HepG2 (cell line): ENCODE measurements at regions not wholly inside any gene's neighbourhood (a gene's known extent, or its start where the extent isn't known, plus 50 kb on each side); places are given as distances from the start of the nearest gene placed in this dataset.

Source experiments
- ATAC-seq: fragments of 200-7000 bp; cut with Tn5 transposase; 3 replicates; pipeline ENCODE4 v1.9.1; 2020; ENCODE audit warnings: mild to moderate bottlenecking, moderate library complexity
- BruUV-seq: library from RNA; stranded (reverse); fragments of 400-500 nt; replicated peaks from 2 replicates; lab custom pipeline; 2021; lab: Mats Ljungman, UMichigan
- CTCF ChIA-PET: fragments of 300-600 bp; formaldehyde crosslinking; extraction: SDS; loops from one replicate; lab custom pipeline; 2021; ENCODE audit warnings: low total read pairs, inconsistent platforms, low intra/inter-chr PET ratio; lab: Yijun Ruan, JAX
- POLR2A ChIA-PET: fragments of 350-600 bp; sonication (Branson Sonifier 250); formaldehyde crosslinking; loops from one replicate; lab custom pipeline; 2020; ENCODE audit warnings: antibody characterized with exemption, inconsistent platforms; lab: Yijun Ruan, JAX
- DNase-seq: peaks from one replicate; pipeline ENCODE4 v3.0.0-alpha.2; 2015; ENCODE audit warnings: low spot score
- FAIRE-seq: peaks from 3 replicates; lab custom pipeline; 2011; peaks lifted over from hg19 to GRCh38; lab: Jason Lieb, UNC
- H2AFZ ChIP-seq: one replicate; pipeline ENCODE4 v1.6.1; 2011; ENCODE audit warnings: low read length, inconsistent platforms
- H3K27ac ChIP-seq: fragments of 300-600 bp; 3 replicates; pipeline ENCODE4 v1.8.0; 2011; ENCODE audit warnings: mixed run types, mild to moderate bottlenecking, mixed read lengths, low read length, inconsistent platforms; ENCODE audit not compliant: insufficient read depth; ENCODE audit errors: extremely low read length
- H3K27me3 ChIP-seq, 2 experiments: fragments of 200-600 bp in 1 of 2; 2 replicates in 1 of 2; 3 replicates in 1 of 2; pipeline versions ENCODE4 v1.6.0 to v1.8.0; 2011; ENCODE audit warnings: low read length in 2 of 2, mild to moderate bottlenecking in 2 of 2, moderate library complexity in 2 of 2, inconsistent platforms in 1 of 2; ENCODE audit not compliant: insufficient read depth in 2 of 2, control insufficient read depth in 1 of 2
- H3K36me3 ChIP-seq, 2 experiments: fragments of 200-600 bp in 1 of 2; replicated peaks in 1 of 2; 2 replicates in 1 of 2; 3 replicates in 1 of 2; pipeline versions ENCODE4 v1.5.1 to v1.8.0; 2011; ENCODE audit warnings: low read length in 2 of 2, inconsistent platforms in 1 of 2; ENCODE audit not compliant: insufficient read depth in 2 of 2, control insufficient read depth in 1 of 2
- H3K4me1 ChIP-seq: 2 replicates; pipeline ENCODE4 v1.5.1; 2012; ENCODE audit warnings: low read length, inconsistent platforms; ENCODE audit not compliant: insufficient read depth
- H3K4me2 ChIP-seq: 2 replicates; pipeline ENCODE4 v1.6.0; 2011; ENCODE audit warnings: low read depth, low read length, inconsistent platforms
- H3K4me3 ChIP-seq, 3 experiments: fragments of 200-600 bp in 1 of 3; sonication (generic), shearing (Covaris generic) in 1 of 3; replicated peaks in 1 of 3; 2 replicates each; pipeline ENCODE4 v1.5.1; 2011 to 2016; ENCODE audit warnings: low read length in 3 of 3, inconsistent platforms in 2 of 3, low read depth in 2 of 3, mild to moderate bottlenecking in 2 of 3, control low read depth in 1 of 3, mixed read lengths in 1 of 3; ENCODE audit not compliant: insufficient read depth in 1 of 3
- H3K79me2 ChIP-seq: one replicate; pipeline ENCODE4 v1.6.1; 2011; ENCODE audit warnings: low read length, inconsistent platforms; ENCODE audit not compliant: insufficient read depth
- H3K9ac ChIP-seq: 2 replicates; pipeline ENCODE4 v1.6.0; 2011; ENCODE audit warnings: mild to moderate bottlenecking, low read depth, low read length, inconsistent platforms; ENCODE audit not compliant: insufficient read depth
- H3K9me3 ChIP-seq: 2 replicates; pipeline ENCODE4 v1.5.1; 2012; ENCODE audit warnings: mild to moderate bottlenecking, low read length
- H4K20me1 ChIP-seq: 2 replicates; pipeline ENCODE4 v1.6.0; 2011; ENCODE audit warnings: inconsistent platforms, mild to moderate bottlenecking, low read length, moderate library complexity; ENCODE audit not compliant: insufficient read depth
- GABPA ChIP-seq, 2 experiments: IDR thresholded peaks; 2 replicates each; pipeline ENCODE4 v1.6.1; 2011 to 2016; ENCODE audit warnings: low read depth in 2 of 2, low read length in 1 of 2, missing biosample characterization in 1 of 2, missing genetic modification characterization in 1 of 2
- SALL1 ChIP-seq: sonication (generic); formaldehyde crosslinking; IDR thresholded peaks from 2 replicates; pipeline ENCODE4 v1.8.0; 2022; ENCODE audit warnings: mild to moderate bottlenecking, missing genetic modification reagents
- TBL1XR1 ChIP-seq: fragments of 150-350 bp; IDR thresholded peaks from 2 replicates; pipeline ENCODE4 v1.6.1; 2014; ENCODE audit warnings: borderline replicate concordance, low read length; ENCODE audit not compliant: partially characterized antibody
- ZFP1 ChIP-seq: IDR thresholded peaks from 2 replicates; pipeline ENCODE4 v1.6.1; 2016
- ZNF431 ChIP-seq: sonication (generic); formaldehyde crosslinking; IDR thresholded peaks from 2 replicates; pipeline ENCODE4 v1.9.0; 2022; ENCODE audit warnings: missing genetic modification reagents, low read depth, mild to moderate bottlenecking, borderline replicate concordance
- ZNF766 ChIP-seq: sonication (generic); formaldehyde crosslinking; IDR thresholded peaks from 2 replicates; pipeline ENCODE4 v1.5.0; 2020; ENCODE audit warnings: missing genetic modification reagents, borderline replicate concordance
- WGBS: methylation state at CpG from one replicate; pipeline ENCODE4 v1.1.6; 2017; ENCODE audit warnings: low lambda C conversion rate; 5-methylcytosine and 5-hydroxymethylcytosine counted together
- in situ Hi-C: cut with HindIII; loops from 2 replicates; pipeline ENCODE4 v1.10.0; 2017; ENCODE audit warnings: low pct_unique_long_range_greater_than_20kb; ENCODE audit not compliant: extremely low pct_ligation_motif_present
- intact Hi-C: fragments of 100-400 bp; cut with micrococcal nuclease; formaldehyde crosslinking; loops from one replicate; pipeline ENCODE4 v1.10.0; 2022; ENCODE audit not compliant: unreplicated experiment
- TF ChIP-seq, protein P1 (sequence below): sonication (generic); formaldehyde crosslinking; conservative IDR thresholded peaks from 2 replicates; pipeline ENCODE4 v1.8.1; 2023; ENCODE audit warnings: missing genetic modification reagents

DNA sequence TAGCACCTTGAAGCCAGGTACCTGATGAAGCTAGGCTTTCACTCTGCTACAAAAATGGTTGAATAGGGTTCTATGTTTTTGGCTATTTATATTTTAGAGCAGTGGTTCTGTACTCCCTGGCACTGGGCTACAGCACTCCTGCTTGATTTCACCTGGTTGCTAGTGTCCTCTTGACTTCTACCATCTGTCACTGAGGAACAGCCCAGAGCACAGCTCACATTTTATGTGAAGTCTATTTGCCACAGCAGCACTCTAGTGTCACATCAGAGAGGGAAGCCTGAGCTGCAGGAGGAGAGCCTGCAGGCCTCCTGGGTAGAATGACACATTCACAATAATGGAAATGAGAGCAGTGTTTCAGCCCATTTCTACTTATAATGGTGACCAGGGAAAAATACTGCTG, 184.2 kb downstream of the ZNF486 start:
- H2AFZ ChIP-seq, result no peak overlapping the region
- H3K4me2 ChIP-seq, result no peak overlapping the region
- DNase-seq (no peak), ATAC-seq (no peak), FAIRE-seq (no peak)
- no peak overlapping the region for H3K27ac ChIP-seq
- H4K20me1 ChIP-seq, result no peaks in the 10 kb centered on the region
- no peaks in the 10 kb centered on the region for H3K4me1 ChIP-seq
- TF ChIP-seq ZFP1 (CRISPR knock-in tag), result no peak
- no peak for TF ChIP-seq GABPA (IDR thresholded peaks at IDR 0.05; ENCODE audit: low read depth, low read length)
- TF ChIP-seq GABPA (CRISPR knock-in tag; IDR thresholded peaks at IDR 0.05; ENCODE audit: low read depth), result no peak
- no peak for TF ChIP-seq TBL1XR1
- no peak for TF ChIP-seq SALL1 (CRISPR knock-in tag)
- TF ChIP-seq, protein P1, sequence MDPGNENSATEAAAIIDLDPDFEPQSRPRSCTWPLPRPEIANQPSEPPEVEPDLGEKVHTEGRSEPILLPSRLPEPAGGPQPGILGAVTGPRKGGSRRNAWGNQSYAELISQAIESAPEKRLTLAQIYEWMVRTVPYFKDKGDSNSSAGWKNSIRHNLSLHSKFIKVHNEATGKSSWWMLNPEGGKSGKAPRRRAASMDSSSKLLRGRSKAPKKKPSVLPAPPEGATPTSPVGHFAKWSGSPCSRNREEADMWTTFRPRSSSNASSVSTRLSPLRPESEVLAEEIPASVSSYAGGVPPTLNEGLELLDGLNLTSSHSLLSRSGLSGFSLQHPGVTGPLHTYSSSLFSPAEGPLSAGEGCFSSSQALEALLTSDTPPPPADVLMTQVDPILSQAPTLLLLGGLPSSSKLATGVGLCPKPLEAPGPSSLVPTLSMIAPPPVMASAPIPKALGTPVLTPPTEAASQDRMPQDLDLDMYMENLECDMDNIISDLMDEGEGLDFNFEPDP, result no peak
- H3K36me3 ChIP-seq, result no peaks in the 10 kb centered on the region
- ChIA-PET CTCF (no interaction called here), POLR2A (no interaction called here)
- intact Hi-C loops (no loop called here), in situ Hi-C loops (no loop called here)
- no peaks in the 10 kb centered on the region for H3K27me3 ChIP-seq
- peaks cover 72% of the 10 kb centered on the region for H3K9me3 ChIP-seq
- H3K9ac ChIP-seq, result no peak overlapping the region
- H3K4me3 ChIP-seq, result no peak overlapping the region
- H3K79me2 ChIP-seq, result no peaks in the 10 kb centered on the region
- no TSS peak for BruUV-seq

DNA sequence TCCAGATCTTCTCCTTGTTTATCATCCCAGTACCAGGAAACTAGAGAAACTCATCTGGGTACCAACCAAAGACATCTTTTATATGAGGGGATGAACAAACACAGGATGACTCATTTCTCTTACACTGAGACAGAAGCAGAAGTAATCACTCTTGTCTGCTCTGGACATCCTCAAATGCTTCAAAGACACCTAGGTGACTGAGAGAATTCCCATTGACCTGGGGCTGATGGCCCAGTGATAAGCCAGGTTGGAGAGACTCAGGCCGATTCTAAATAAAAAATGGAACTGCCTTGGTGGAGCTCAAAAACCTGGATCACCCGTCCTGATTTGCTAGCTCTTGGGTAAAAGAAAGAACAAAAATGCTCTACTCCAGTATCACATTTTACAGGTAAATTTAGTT, 182.2 kb downstream of the ZNF486 start:
- Histone ChIP-seq H3K4me3 (no peak overlapping the region), H3K79me2 (no peaks in the 10 kb centered on the region), H3K9ac (no peak overlapping the region), H3K9me3 (peaks cover 69% of the 10 kb centered on the region), H3K4me2 (no peak overlapping the region), H3K27ac (no peak overlapping the region), H3K4me1 (no peaks in the 10 kb centered on the region), H3K36me3 (no peaks in the 10 kb centered on the region), H4K20me1 (no peaks in the 10 kb centered on the region), H3K27me3 (no peaks in the 10 kb centered on the region), H2AFZ (no peak overlapping the region)
- FAIRE-seq (no peak), ATAC-seq (no peak), DNase-seq (no peak)
- no TSS peak for BruUV-seq
- 3% methylated on average over 2 of the region's 2 CpGs for WGBS
- CTCF ChIA-PET, result no interaction called here
- intact Hi-C loops, result no loop called here
- POLR2A ChIA-PET, result no interaction called here
- in situ Hi-C loops, result no loop called here
- no peak for TF ChIP-seq ZNF431 (CRISPR knock-in tag)
- no peak for TF ChIP-seq ZNF766 (CRISPR knock-in tag)
